Neural cell (in vitro differentiated cells): ENCODE measurements at regions not wholly inside any gene's neighbourhood (a gene's known extent, or its start where the extent isn't known, plus 50 kb on each side); places are given as distances from the start of the nearest gene placed in this dataset.

Experiments
- H2AFZ ChIP-seq: fragments of 200-600, 300-800 bp; sonication (generic), shearing (Covaris generic); 2 replicates; pipeline ENCODE4 v1.6.0; 2014; ENCODE audit warnings: low read depth, mild to moderate bottlenecking, antibody characterized with exemption, low read length, moderate library complexity
- H3F3A ChIP-seq: fragments of 200-600 bp; shearing (Covaris generic); 2 replicates; pipeline ENCODE4 v1.6.1; 2016; ENCODE audit warnings: mild to moderate bottlenecking, moderate library complexity, mixed read lengths, antibody characterized with exemption, low read length; ENCODE audit not compliant: insufficient read depth, poor library complexity, severe bottlenecking
- H3K27ac ChIP-seq: fragments of 200-600, 300-800 bp; sonication (generic), shearing (Covaris generic); 2 replicates; pipeline ENCODE4 v1.5.1; 2014; ENCODE audit warnings: mild to moderate bottlenecking, low read length, moderate library complexity
- H3K27me3 ChIP-seq: fragments of 300-800, 200-600 bp; sonication (generic), shearing (Covaris generic); 2 replicates; pipeline ENCODE4 v1.6.0; 2014; ENCODE audit warnings: mild to moderate bottlenecking, low read depth, low read length, moderate library complexity; ENCODE audit not compliant: insufficient read depth
- H3K36me3 ChIP-seq: fragments of 300-800, 200-600 bp; sonication (generic), shearing (Covaris generic); 2 replicates; pipeline ENCODE4 v1.5.1; 2014; ENCODE audit warnings: mild to moderate bottlenecking, antibody characterized with exemption, low read length, moderate library complexity; ENCODE audit not compliant: insufficient read depth
- H3K4me2 ChIP-seq: fragments of 300-800, 200-600 bp; sonication (generic), shearing (Covaris generic); 2 replicates; pipeline ENCODE4 v1.6.0; 2014; ENCODE audit warnings: mild to moderate bottlenecking, low read length
- H3K4me3 ChIP-seq: fragments of 300-800, 200-600 bp; sonication (generic), shearing (Covaris generic); 2 replicates; pipeline ENCODE4 v1.5.1; 2014; ENCODE audit warnings: mild to moderate bottlenecking, low read length, moderate library complexity
- H3K79me2 ChIP-seq: fragments of 200-600 bp; shearing (Covaris generic); replicated peaks from 2 replicates; pipeline ENCODE4 v1.6.0; 2014; ENCODE audit warnings: mild to moderate bottlenecking, low read length, moderate library complexity; ENCODE audit not compliant: insufficient read depth
- H3K9ac ChIP-seq: fragments of 300-800, 200-600 bp; sonication (generic), shearing (Covaris generic); 2 replicates; pipeline ENCODE4 v1.6.1; 2016; ENCODE audit warnings: mild to moderate bottlenecking, low read length, mixed read lengths
- H3K9me2 ChIP-seq: fragments of 200-600 bp; shearing (Covaris generic); 2 replicates; pipeline ENCODE4 v1.6.1; 2016; ENCODE audit warnings: mild to moderate bottlenecking, low read length, mixed read lengths; ENCODE audit not compliant: insufficient read depth
- H3K9me3 ChIP-seq: fragments of 200-600, 300-800 bp; sonication (generic), shearing (Covaris generic); 2 replicates; pipeline ENCODE4 v1.6.1; 2016; ENCODE audit warnings: mild to moderate bottlenecking, mixed run types, low read length, moderate library complexity, mixed read lengths
- H4K20me1 ChIP-seq: fragments of 200-600 bp; shearing (Covaris generic); 2 replicates; pipeline ENCODE4 v1.6.1; 2016; ENCODE audit warnings: mild to moderate bottlenecking, mixed run types; ENCODE audit not compliant: insufficient read depth
- EP300 ChIP-seq: fragments of 450-650 bp; conservative IDR thresholded peaks from 2 replicates; pipeline ENCODE4 v1.6.1; 2014; ENCODE audit warnings: antibody characterized with exemption, mild to moderate bottlenecking, moderate library complexity; ENCODE audit not compliant: poor library complexity, severe bottlenecking
- EZH2 ChIP-seq: fragments of 200-600, 300-800 bp; shearing (Covaris generic), sonication (generic); IDR thresholded peaks from 2 replicates; pipeline ENCODE4 v1.6.1; 2014; ENCODE audit warnings: antibody characterized with exemption, low read length, borderline replicate concordance, mild to moderate bottlenecking; ENCODE audit not compliant: insufficient read depth, poor library complexity, severe bottlenecking
- MXI1 ChIP-seq: fragments of 450-650 bp; conservative IDR thresholded peaks from 2 replicates; pipeline ENCODE4 v1.6.1; 2014; ENCODE audit warnings: antibody characterized with exemption, mild to moderate bottlenecking; ENCODE audit not compliant: poor library complexity, severe bottlenecking
- POLR2AphosphoS5 ChIP-seq: IDR thresholded peaks from 2 replicates; pipeline ENCODE4 v1.6.1; 2012
- RAD21 ChIP-seq: fragments of 450-650 bp; conservative IDR thresholded peaks from 2 replicates; pipeline ENCODE4 v1.6.1; 2014; ENCODE audit warnings: antibody characterized with exemption, mild to moderate bottlenecking, moderate library complexity
- SMC3 ChIP-seq: fragments of 450-650 bp; conservative IDR thresholded peaks from 2 replicates; pipeline ENCODE4 v1.6.1; 2014; ENCODE audit warnings: antibody characterized with exemption, mild to moderate bottlenecking, moderate library complexity; ENCODE audit not compliant: poor library complexity
- TAF1 ChIP-seq: IDR thresholded peaks from 2 replicates; pipeline ENCODE4 v1.6.1; 2012; ENCODE audit warnings: low read depth
- TF ChIP-seq, protein P1 (sequence below): IDR thresholded peaks from 2 replicates; pipeline ENCODE4 v1.6.1; 2012; ENCODE audit warnings: borderline replicate concordance
- TF ChIP-seq, protein P2 (sequence below): fragments of 450-650 bp; IDR thresholded peaks from 2 replicates; pipeline ENCODE4 v1.5.1; 2014; ENCODE audit warnings: antibody characterized with exemption, mild to moderate bottlenecking, moderate library complexity; ENCODE audit not compliant: poor library complexity, severe bottlenecking

DNA sequence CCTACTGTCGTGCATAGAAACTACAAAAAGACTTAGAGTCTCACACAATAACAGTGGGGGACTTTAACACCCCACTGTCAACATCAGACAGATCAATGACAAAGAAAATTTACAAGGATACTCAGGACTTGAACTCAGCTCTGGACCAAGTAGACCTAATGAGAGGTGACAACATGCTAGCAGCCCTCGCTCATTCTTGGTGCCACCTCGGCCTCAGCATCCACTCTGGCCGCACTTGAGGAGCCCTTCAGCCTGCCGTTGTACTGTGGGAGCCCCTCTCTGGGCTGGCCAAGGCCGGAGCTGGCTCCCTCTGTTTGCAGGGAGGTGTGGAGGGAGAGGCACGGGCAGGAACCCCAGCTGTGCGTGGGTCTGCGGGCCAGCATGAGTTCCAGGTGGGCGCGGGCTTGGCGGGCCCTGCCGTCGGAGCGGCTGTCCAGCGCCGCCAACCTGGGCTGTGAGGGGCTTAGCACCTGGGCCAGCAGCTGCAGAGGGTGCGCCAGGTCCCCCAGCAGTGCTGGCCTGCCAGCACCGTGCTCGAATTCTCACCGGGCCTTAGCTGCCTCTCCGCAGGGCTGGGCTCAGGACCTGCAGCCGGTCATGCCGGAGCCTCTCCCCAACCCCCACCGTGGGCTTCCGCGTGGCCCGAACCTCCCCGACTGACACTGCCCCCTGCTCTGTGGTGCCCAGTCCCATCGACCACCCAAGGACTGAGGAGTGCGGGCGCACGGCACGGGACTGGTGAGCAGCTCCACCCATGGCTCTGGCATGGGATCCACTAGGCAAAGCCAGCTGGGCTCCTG lies 205.6 kb downstream of the FRK start:
- no peak overlapping the region for H2AFZ ChIP-seq
- TF ChIP-seq MXI1 (no peak), EZH2 (no peak), TAF1 (no peak), SMC3 (no peak), RAD21 (no peak), EP300 (no peak), POLR2AphosphoS5 (no peak)
- TF ChIP-seq, protein P1, sequence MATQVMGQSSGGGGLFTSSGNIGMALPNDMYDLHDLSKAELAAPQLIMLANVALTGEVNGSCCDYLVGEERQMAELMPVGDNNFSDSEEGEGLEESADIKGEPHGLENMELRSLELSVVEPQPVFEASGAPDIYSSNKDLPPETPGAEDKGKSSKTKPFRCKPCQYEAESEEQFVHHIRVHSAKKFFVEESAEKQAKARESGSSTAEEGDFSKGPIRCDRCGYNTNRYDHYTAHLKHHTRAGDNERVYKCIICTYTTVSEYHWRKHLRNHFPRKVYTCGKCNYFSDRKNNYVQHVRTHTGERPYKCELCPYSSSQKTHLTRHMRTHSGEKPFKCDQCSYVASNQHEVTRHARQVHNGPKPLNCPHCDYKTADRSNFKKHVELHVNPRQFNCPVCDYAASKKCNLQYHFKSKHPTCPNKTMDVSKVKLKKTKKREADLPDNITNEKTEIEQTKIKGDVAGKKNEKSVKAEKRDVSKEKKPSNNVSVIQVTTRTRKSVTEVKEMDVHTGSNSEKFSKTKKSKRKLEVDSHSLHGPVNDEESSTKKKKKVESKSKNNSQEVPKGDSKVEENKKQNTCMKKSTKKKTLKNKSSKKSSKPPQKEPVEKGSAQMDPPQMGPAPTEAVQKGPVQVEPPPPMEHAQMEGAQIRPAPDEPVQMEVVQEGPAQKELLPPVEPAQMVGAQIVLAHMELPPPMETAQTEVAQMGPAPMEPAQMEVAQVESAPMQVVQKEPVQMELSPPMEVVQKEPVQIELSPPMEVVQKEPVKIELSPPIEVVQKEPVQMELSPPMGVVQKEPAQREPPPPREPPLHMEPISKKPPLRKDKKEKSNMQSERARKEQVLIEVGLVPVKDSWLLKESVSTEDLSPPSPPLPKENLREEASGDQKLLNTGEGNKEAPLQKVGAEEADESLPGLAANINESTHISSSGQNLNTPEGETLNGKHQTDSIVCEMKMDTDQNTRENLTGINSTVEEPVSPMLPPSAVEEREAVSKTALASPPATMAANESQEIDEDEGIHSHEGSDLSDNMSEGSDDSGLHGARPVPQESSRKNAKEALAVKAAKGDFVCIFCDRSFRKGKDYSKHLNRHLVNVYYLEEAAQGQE, result no peak
- TF ChIP-seq, protein P2, sequence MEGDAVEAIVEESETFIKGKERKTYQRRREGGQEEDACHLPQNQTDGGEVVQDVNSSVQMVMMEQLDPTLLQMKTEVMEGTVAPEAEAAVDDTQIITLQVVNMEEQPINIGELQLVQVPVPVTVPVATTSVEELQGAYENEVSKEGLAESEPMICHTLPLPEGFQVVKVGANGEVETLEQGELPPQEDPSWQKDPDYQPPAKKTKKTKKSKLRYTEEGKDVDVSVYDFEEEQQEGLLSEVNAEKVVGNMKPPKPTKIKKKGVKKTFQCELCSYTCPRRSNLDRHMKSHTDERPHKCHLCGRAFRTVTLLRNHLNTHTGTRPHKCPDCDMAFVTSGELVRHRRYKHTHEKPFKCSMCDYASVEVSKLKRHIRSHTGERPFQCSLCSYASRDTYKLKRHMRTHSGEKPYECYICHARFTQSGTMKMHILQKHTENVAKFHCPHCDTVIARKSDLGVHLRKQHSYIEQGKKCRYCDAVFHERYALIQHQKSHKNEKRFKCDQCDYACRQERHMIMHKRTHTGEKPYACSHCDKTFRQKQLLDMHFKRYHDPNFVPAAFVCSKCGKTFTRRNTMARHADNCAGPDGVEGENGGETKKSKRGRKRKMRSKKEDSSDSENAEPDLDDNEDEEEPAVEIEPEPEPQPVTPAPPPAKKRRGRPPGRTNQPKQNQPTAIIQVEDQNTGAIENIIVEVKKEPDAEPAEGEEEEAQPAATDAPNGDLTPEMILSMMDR, result no peak

DNA sequence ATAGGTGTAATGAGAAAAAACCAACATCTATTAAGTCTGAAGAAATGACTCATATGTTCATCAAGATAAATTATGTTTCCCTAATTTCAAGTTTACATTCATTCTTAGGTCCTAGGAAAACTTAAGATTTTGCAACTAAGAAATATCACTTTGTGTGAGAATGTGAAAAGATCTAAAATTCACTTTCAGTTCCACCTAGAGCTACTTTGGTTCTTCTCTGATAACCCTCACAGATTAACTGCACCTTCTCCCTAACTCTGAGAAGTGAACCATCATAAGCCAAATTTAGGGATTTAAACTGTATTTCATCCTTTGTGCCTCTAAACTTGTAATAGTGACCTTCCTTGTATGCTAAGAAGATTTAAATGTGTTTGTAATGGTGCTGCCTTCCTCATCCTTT lies 213.0 kb downstream of the FRK start:
- no peaks in the 10 kb centered on the region for H3K9me3 ChIP-seq
- H4K20me1 ChIP-seq, result no peaks in the 10 kb centered on the region
- H3K9ac ChIP-seq, result no peak overlapping the region
- no peaks in the 10 kb centered on the region for H3K9me2 ChIP-seq
- no peak overlapping the region for H3K4me2 ChIP-seq
- H3K27me3 ChIP-seq, result no peaks in the 10 kb centered on the region
- H3K36me3 ChIP-seq, result no peaks in the 10 kb centered on the region
- H2AFZ ChIP-seq, result no peak overlapping the region
- H3K79me2 ChIP-seq, result no peaks in the 10 kb centered on the region
- no peaks in the 10 kb centered on the region for H3F3A ChIP-seq
- no peak for TF ChIP-seq RAD21
- TF ChIP-seq, protein P2, result no peak
- no peak for TF ChIP-seq POLR2AphosphoS5
- no peak for TF ChIP-seq EP300
- TF ChIP-seq, protein P1, result no peak
- TF ChIP-seq SMC3, result no peak
- no peak for TF ChIP-seq MXI1
- TF ChIP-seq EZH2, result no peak
- no peak for TF ChIP-seq TAF1
- H3K27ac ChIP-seq, result no peak overlapping the region
- no peak overlapping the region for H3K4me3 ChIP-seq

More for the DNA sequence above, 205.6 kb downstream of the FRK start:
- Histone ChIP-seq H3K36me3 (no peaks in the 10 kb centered on the region), H3K9me3 (no peaks in the 10 kb centered on the region), H4K20me1 (no peaks in the 10 kb centered on the region), H3K4me3 (no peak overlapping the region), H3F3A (no peaks in the 10 kb centered on the region), H3K27me3 (no peaks in the 10 kb centered on the region), H3K4me2 (no peak overlapping the region), H3K27ac (no peak overlapping the region), H3K9me2 (no peaks in the 10 kb centered on the region), H3K79me2 (no peaks in the 10 kb centered on the region), H3K9ac (no peak overlapping the region)
